Kidney tubule cell (primary cell): ENCODE measurements at regions not wholly inside any gene's neighbourhood (a gene's known extent, or its start where the extent isn't known, plus 50 kb on each side); places are given as distances from the start of the nearest gene placed in this dataset.

Source experiments
- DNase-seq: peaks from one replicate; pipeline ENCODE4 v3.0.0-alpha.2; 2018; ENCODE audit warnings: low spot score

- DNase-seq: no peak
These were observed 256.3 kb upstream of the ZFHX3 start for GRCh38 chr16:73304008-73304774.

DNA sequence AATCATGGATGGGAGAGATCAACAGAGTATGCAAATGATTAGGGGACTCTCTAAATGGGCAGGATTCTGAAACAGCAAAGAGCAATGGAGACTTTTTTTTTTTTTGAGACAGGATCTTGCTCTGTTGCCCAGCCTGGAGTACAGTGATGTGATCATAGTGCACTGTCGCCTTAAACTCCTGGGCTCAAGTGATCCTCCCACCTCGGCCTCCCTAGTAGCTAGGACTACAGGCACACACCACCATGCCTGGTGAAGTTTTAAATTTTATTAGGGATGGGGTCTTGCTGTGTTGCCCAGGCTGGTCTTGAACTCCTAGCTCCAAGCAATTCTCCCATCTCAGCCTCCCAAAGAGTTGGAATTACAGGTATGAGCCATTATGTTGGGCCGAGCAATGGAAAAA, 255.0 kb upstream of the ZFHX3 start:
- DNase-seq: no peak

DNA sequence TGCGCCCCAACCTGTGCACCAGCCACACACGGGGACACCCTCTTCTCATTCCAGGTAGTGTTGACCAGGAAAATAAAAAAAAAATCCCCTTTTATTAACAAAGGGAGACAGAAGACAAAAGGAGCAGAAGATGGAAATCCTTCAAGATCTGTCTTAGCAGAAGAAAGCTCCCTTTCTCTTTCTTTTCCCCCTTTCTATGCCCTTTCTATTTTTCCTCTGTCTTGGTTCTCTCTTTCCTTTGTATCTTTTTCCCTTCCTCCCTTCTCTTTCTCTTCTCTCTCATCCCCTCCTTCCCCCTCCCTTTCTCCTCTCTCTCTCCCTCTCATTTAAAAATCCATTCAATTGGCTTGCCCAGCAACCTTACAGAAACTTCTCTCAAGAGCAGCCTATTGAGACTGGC, 254.1 kb upstream of the ZFHX3 start:
- DNase-seq: no peak

DNA sequence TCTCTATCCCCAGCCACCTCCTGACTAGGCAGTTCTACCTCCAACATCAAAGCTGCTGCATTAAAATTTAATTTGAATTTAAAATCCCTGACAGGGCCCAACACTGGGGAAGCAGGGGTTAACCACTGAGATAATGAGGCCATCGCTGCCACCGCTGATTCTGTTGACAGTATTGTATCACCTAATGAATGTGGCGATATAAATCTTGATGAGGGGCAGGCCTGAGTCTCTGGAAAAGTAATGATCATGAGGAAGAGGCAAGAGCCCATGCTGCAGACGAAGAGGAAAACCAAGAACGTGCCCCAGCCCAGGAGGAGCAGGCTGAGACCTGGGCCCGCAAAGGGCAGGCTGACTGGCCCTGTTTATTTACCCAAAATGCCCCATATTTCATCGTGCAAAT, 251.4 kb upstream of the ZFHX3 start:
- no peak for DNase-seq

GRCh38 chr16:73298562-73298961, 250.6 kb upstream of the ZFHX3 start:
- peak; percentile 63 for DNase-seq

- DNase-seq: no peak
These were observed 242.3 kb upstream of the ZFHX3 start for GRCh38 chr16:73290258-73290657.

- DNase-seq: no peak
These were observed 241.3 kb upstream of the ZFHX3 start for GRCh38 chr16:73289232-73289631.

GRCh38 chr16:73288520-73288919, 240.6 kb upstream of the ZFHX3 start:
- no peak for DNase-seq

- DNase-seq: no peak
These were observed 240.0 kb upstream of the ZFHX3 start for GRCh38 chr16:73287859-73288405.

GRCh38 chr16:73286346-73287267, 238.7 kb upstream of the ZFHX3 start:
- no peak for DNase-seq

GRCh38 chr16:73285436-73286201, 237.7 kb upstream of the ZFHX3 start:
- no peak for DNase-seq

GRCh38 chr16:73280388-73280787, 232.5 kb upstream of the ZFHX3 start:
- DNase-seq: peak; percentile 51

GRCh38 chr16:73279451-73279850, 231.5 kb upstream of the ZFHX3 start:
- no peak for DNase-seq

DNA sequence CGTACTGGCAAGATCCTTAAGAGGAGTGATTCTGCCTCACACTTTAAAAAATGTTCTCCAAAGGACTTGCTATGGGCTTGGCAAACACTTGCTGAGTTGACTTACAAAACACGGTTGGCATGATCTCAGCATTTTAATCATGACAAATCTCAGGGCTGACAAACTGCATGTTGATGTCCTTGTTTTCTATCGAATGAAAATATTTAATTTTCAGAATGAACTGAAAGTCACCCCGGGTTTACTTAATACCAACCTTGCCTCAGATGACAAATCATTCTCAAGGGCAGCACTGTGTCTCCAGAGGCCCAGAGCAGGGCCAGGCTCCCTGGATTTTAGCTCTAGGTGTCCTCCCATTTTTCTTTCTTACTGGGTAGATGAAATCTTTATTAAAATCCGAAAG, 229.1 kb upstream of the ZFHX3 start:
- DNase-seq: no peak

- DNase-seq: no peak
These were observed 227.5 kb upstream of the ZFHX3 start for GRCh38 chr16:73275448-73275847.

- DNase-seq: peak; percentile 27
These were observed 227.1 kb upstream of the ZFHX3 start for GRCh38 chr16:73275024-73275423.

GRCh38 chr16:73274140-73274539, 226.2 kb upstream of the ZFHX3 start:
- no peak for DNase-seq

- no peak for DNase-seq
These were observed 220.6 kb upstream of the ZFHX3 start for GRCh38 chr16:73268366-73268993.

- peak; percentile 35 for DNase-seq
These were observed 218.0 kb upstream of the ZFHX3 start for GRCh38 chr16:73265935-73266334.

DNA sequence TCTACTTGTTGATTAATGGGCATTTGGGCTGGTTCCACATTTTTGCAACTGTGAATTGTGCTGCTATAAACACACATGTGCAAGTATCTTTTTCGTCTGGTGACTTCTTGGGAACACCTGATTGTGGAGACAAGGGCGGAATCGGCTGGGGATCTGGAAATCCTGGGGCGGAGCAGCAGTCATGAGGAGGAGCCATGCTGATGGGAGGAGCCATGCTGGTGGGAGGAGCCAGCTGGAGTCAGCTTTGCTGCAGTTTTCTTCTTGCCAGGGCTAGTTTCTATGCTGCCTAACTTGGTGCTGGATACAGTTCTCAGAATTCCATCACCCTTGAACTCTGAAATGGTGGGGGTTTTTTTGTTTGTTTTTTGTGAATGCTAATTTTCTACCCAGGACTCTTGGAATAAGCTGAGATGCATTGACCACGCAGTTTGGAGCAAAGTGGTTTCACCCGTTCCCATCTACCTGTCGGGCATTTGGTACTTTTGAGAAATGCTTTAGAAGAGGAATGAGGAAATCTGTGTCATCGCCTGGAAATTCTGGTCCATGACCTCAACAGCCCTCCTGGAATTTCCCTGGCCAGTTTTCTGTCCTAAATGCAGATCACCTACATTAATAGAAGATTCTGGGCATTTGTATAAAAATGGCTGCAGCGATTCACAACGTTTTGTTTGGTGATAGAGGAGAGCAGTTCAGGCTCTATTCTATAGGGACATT, 217.4 kb upstream of the ZFHX3 start:
- DNase-seq: peak; percentile 85

GRCh38 chr16:73262931-73263330, 215.0 kb upstream of the ZFHX3 start:
- no peak for DNase-seq
